ENCODE measurements at regions not wholly inside any gene's neighbourhood (a gene's known extent, or its start where the extent isn't known, plus 50 kb on each side); places are given as distances from the start of the nearest gene placed in this dataset.

DNA sequence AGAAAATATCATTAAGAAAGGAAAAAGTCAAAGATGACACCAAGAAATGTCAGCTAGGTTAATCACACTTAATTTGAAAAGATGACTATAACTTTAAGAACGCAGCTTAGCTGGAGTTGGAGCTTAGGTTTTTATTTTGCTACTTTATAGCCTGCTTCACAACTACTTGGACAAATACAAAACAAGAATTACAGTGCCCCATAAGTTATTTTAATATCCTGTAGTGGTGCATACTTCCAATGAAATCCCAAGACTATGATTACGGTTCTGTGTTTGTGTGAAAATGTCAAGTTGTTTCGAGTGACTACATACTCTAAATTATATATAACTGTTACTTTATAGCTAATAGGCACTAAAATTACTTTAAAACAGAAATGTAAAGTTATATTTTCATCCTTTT is 244.6 kb upstream of the MGMT start:
- Histone ChIP-seq H3K27me3 (ENCODE audit: control insufficient read depth in 4 of 4, insufficient read depth in 4 of 4, low read length in 3 of 4) (no peaks in the 10 kb centered on the region), H3K27ac (ENCODE audit: low read depth in 1 of 2, low read length in 2 of 2) (no peak overlapping the region), H3K4me3 (ENCODE audit: low read depth in 1 of 3, low read length in 3 of 3) (no peak overlapping the region), H3K9me3 (ENCODE audit: control insufficient read depth in 4 of 4, low read length in 3 of 4) (no peaks in the 10 kb centered on the region), H3K36me3 (ENCODE audit: control insufficient read depth in 4 of 4, insufficient read depth in 3 of 4, low read depth in 1 of 4, low read length in 3 of 4) (no peaks in the 10 kb centered on the region), H3K9ac (ENCODE audit: low read depth in 1 of 2, low read length in 2 of 2) (no peak overlapping the region), H3K4me1 (ENCODE audit: control insufficient read depth in 4 of 4, insufficient read depth in 4 of 4, low read length in 3 of 4) (no peaks in the 10 kb centered on the region)
- TF ChIP-seq JUND (IDR thresholded peaks at IDR 0.05), result no peak
- TF ChIP-seq GABPA (IDR thresholded peaks at IDR 0.05 in 1 of 2, conservative IDR thresholded peaks at IDR 0.05 in 1 of 2), result no peak
- TF ChIP-seq, protein P1, sequence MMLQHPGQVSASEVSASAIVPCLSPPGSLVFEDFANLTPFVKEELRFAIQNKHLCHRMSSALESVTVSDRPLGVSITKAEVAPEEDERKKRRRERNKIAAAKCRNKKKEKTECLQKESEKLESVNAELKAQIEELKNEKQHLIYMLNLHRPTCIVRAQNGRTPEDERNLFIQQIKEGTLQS (IDR thresholded peaks at IDR 0.05), result no peak
- TF ChIP-seq SP1 (IDR thresholded peaks at IDR 0.05), result no peak
- TF ChIP-seq NR2F2 (IDR thresholded peaks at IDR 0.05), result no peak
- TF ChIP-seq RXRA (IDR thresholded peaks at IDR 0.05), result no peak
- TF ChIP-seq, protein P2, sequence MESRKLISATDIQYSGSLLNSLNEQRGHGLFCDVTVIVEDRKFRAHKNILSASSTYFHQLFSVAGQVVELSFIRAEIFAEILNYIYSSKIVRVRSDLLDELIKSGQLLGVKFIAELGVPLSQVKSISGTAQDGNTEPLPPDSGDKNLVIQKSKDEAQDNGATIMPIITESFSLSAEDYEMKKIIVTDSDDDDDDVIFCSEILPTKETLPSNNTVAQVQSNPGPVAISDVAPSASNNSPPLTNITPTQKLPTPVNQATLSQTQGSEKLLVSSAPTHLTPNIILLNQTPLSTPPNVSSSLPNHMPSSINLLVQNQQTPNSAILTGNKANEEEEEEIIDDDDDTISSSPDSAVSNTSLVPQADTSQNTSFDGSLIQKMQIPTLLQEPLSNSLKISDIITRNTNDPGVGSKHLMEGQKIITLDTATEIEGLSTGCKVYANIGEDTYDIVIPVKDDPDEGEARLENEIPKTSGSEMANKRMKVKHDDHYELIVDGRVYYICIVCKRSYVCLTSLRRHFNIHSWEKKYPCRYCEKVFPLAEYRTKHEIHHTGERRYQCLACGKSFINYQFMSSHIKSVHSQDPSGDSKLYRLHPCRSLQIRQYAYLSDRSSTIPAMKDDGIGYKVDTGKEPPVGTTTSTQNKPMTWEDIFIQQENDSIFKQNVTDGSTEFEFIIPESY (IDR thresholded peaks at IDR 0.05), result no peak
- no peak for TF ChIP-seq HNF4A (conservative IDR thresholded peaks at IDR 0.05)
- no peak for DNase-seq (ENCODE audit: low spot score)
- 89% methylated on average over 3 of the region's 3 CpGs for WGBS

DNA sequence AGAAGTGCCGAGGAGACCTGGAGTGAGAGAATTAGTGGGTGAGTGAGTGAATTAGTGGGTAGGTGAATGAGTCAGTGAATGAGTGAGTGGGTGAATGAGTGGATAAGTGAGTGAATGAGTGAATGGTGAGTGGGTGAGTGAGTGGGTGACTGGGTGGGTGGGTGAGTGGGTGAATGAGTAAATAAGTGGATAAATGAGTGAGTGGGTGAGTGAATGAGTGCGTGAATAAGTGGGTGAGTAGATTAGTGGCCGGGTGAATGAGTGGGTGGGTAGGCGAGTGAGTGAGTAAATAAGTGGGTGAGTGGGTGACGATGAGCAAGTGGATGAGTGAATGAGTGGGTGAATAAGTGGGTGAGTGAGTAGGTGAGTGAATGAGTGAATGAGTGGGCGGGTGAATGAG is 243.7 kb upstream of the MGMT start:
- no peak overlapping the region for H3K4me3 ChIP-seq (ENCODE audit: low read depth in 1 of 3, low read length in 3 of 3)
- no peaks in the 10 kb centered on the region for H3K9me3 ChIP-seq (ENCODE audit: control insufficient read depth in 4 of 4, low read length in 3 of 4)
- TF ChIP-seq EGR1 (IDR thresholded peaks at IDR 0.05; ENCODE audit: low read depth in 2 of 2), result no peak
- TF ChIP-seq FOXA2 (IDR thresholded peaks at IDR 0.05), result no peak
- no peak overlapping the region for H3K27ac ChIP-seq (ENCODE audit: low read depth in 1 of 2, low read length in 2 of 2)
- no peaks in the 10 kb centered on the region for H3K36me3 ChIP-seq (ENCODE audit: control insufficient read depth in 4 of 4, insufficient read depth in 3 of 4, low read depth in 1 of 4, low read length in 3 of 4)
- no peaks in the 10 kb centered on the region for H3K4me1 ChIP-seq (ENCODE audit: control insufficient read depth in 4 of 4, insufficient read depth in 4 of 4, low read length in 3 of 4)
- DNase-seq (ENCODE audit: low spot score), result no peak
- 89% methylated on average over 6 of the region's 6 CpGs for WGBS
- H3K9ac ChIP-seq (ENCODE audit: low read depth in 1 of 2, low read length in 2 of 2), result no peak overlapping the region
- H3K27me3 ChIP-seq (ENCODE audit: control insufficient read depth in 4 of 4, insufficient read depth in 4 of 4, low read length in 3 of 4), result no peaks in the 10 kb centered on the region

DNA sequence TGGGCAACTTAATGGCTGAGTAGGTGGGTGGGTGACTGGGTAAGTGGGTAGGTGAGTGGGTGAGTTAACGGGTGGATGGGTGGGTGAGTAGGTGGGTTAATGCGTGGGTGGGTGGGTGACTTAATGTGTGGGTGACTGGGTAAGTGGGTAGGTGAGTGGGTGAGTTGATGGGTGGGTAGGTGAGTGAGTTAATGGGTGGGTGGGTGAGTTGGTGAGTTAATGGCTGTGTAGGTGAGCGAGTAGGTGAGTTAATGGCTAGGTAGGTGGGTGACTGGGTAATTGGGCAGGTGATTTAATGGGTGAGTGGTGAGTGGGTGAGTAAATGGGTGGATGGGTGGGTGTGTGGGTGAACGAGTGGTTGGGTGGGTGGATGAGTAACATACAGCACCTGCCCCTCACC is 243.0 kb upstream of the MGMT start:
- Histone ChIP-seq H3K9ac (ENCODE audit: low read depth in 1 of 2, low read length in 2 of 2) (no peak overlapping the region), H3K4me3 (ENCODE audit: low read depth in 1 of 3, low read length in 3 of 3) (no peak overlapping the region), H3K9me3 (ENCODE audit: control insufficient read depth in 4 of 4, low read length in 3 of 4) (no peaks in the 10 kb centered on the region), H3K27me3 (ENCODE audit: control insufficient read depth in 4 of 4, insufficient read depth in 4 of 4, low read length in 3 of 4) (no peaks in the 10 kb centered on the region), H3K36me3 (ENCODE audit: control insufficient read depth in 4 of 4, insufficient read depth in 3 of 4, low read depth in 1 of 4, low read length in 3 of 4) (no peaks in the 10 kb centered on the region), H3K27ac (ENCODE audit: low read depth in 1 of 2, low read length in 2 of 2) (no peak overlapping the region), H3K4me1 (ENCODE audit: control insufficient read depth in 4 of 4, insufficient read depth in 4 of 4, low read length in 3 of 4) (no peaks in the 10 kb centered on the region)
- TF ChIP-seq FOXA1 (IDR thresholded peaks at IDR 0.05), result no peak
- TF ChIP-seq FOXA2 (IDR thresholded peaks at IDR 0.05), result no peak
- WGBS, result 90% methylated on average over 4 of the region's 4 CpGs
- no peak for DNase-seq (ENCODE audit: low spot score)

DNA sequence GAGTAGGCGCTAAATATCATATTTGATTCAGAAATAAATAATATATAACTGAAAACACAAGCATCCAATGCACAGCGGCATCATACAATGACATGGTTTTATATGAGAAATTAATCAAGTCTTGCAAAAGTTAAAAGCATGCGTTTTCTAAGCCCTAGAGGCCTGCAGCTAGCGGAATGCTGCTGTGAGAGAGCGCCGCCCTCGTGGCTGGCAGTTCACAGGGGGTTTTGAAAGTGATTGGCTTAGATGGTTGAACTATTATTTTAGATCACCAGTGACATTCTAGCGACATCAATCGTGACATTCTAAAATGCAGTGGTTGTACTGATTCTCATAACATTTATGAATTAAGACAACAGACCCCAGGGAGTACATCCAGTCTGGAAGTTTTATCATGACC is 235.2 kb upstream of the MGMT start:
- 95% methylated on average over 9 of the region's 9 CpGs for WGBS
- Histone ChIP-seq H3K9me3 (ENCODE audit: control insufficient read depth in 4 of 4, low read length in 3 of 4) (no peaks in the 10 kb centered on the region), H3K9ac (ENCODE audit: low read depth in 1 of 2, low read length in 2 of 2) (no peak overlapping the region), H3K27ac (ENCODE audit: low read depth in 1 of 2, low read length in 2 of 2) (no peak overlapping the region), H3K27me3 (ENCODE audit: control insufficient read depth in 4 of 4, insufficient read depth in 4 of 4, low read length in 3 of 4) (no peaks in the 10 kb centered on the region), H3K4me3 (ENCODE audit: low read depth in 1 of 3, low read length in 3 of 3) (no peak overlapping the region), H3K4me1 (ENCODE audit: control insufficient read depth in 4 of 4, insufficient read depth in 4 of 4, low read length in 3 of 4) (no peaks in the 10 kb centered on the region), H3K36me3 (ENCODE audit: control insufficient read depth in 4 of 4, insufficient read depth in 3 of 4, low read depth in 1 of 4, low read length in 3 of 4) (no peaks in the 10 kb centered on the region)
- no peak for DNase-seq (ENCODE audit: low spot score)
- no peak for TF ChIP-seq GABPA (IDR thresholded peaks at IDR 0.05 in 1 of 2, conservative IDR thresholded peaks at IDR 0.05 in 1 of 2)
- TF ChIP-seq, protein P1 (IDR thresholded peaks at IDR 0.05), result no peak

Measured in liver (tissue), 7 donors.